ENCODE measurements at regions not wholly inside any gene's neighbourhood (a gene's known extent, or its start where the extent isn't known, plus 50 kb on each side); places are given as distances from the start of the nearest gene placed in this dataset.

DNA sequence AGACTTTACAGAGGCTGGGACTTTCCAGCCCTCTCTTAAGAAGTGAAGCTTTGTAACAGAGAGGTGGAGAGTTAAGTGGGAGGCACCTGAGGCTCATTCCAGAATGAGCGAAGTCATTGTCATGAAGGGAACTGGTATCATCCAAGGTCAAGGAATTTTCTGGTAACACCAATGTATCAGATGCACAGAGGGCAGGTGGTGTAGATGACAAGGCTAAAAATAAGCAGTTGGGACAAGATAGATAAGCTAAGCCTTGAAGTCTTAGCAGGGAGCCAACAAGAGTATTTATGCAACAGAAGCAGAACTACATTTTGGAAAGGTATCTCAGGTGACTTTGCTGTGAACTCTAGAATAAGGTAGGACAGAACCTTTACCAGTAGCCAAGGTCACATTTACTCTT is 257.0 kb upstream of the AUTS2 start:
- TF ChIP-seq, protein P1, sequence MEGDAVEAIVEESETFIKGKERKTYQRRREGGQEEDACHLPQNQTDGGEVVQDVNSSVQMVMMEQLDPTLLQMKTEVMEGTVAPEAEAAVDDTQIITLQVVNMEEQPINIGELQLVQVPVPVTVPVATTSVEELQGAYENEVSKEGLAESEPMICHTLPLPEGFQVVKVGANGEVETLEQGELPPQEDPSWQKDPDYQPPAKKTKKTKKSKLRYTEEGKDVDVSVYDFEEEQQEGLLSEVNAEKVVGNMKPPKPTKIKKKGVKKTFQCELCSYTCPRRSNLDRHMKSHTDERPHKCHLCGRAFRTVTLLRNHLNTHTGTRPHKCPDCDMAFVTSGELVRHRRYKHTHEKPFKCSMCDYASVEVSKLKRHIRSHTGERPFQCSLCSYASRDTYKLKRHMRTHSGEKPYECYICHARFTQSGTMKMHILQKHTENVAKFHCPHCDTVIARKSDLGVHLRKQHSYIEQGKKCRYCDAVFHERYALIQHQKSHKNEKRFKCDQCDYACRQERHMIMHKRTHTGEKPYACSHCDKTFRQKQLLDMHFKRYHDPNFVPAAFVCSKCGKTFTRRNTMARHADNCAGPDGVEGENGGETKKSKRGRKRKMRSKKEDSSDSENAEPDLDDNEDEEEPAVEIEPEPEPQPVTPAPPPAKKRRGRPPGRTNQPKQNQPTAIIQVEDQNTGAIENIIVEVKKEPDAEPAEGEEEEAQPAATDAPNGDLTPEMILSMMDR (conservative IDR thresholded peaks at IDR 0.05; ENCODE audit: low read length): no peak
- no peak for TF ChIP-seq EZH2phosphoT487 (IDR thresholded peaks at IDR 0.05; ENCODE audit: borderline replicate concordance)
